ENCODE measurements at regions not wholly inside any gene's neighbourhood (a gene's known extent, or its start where the extent isn't known, plus 50 kb on each side); places are given as distances from the start of the nearest gene placed in this dataset.
"Not testable (repeated sequence)": the region's sequence is repeated elsewhere in the genome, so short reads cannot be mapped to it uniquely, and the experiment has no call there.

- H3K27me3 ChIP-seq (ENCODE audit: insufficient read depth, insufficient read length), result no peaks in the 10 kb centered on the region
- no peak for DNase-seq (ENCODE audit: low read depth, low spot score)
- no peaks in the 10 kb centered on the region for H3K36me3 ChIP-seq (ENCODE audit: insufficient read depth, insufficient read length, low read length)
- TF ChIP-seq SUZ12 (IDR thresholded peaks at IDR 0.05; ENCODE audit: extremely low read depth, insufficient read depth, insufficient read length) (no peak), ZNF274 (IDR thresholded peaks at IDR 0.05; ENCODE audit: low read depth, low read length) (no peak), YY1 (IDR thresholded peaks at IDR 0.05; ENCODE audit: insufficient read depth, insufficient read length) (no peak)
- H3K9me3 ChIP-seq (ENCODE audit: insufficient read depth, low read length), result peaks cover 4% of the 10 kb centered on the region; the same call in 1 of the 2 replicates
- no peak overlapping the region for H3K9ac ChIP-seq (ENCODE audit: insufficient read length, low read depth)
- H3K4me1 ChIP-seq (ENCODE audit: insufficient read depth, insufficient read length), result no peaks in the 10 kb centered on the region
- H3K4me3 ChIP-seq (ENCODE audit: insufficient read length, low read depth), result no peak overlapping the region
These were observed 194.8 kb downstream of the SHCBP1 start for GRCh38 chr16:46426336-46426735.

- H3K4me1 ChIP-seq (ENCODE audit: insufficient read depth, insufficient read length), result no peaks in the 10 kb centered on the region
- H3K27me3 ChIP-seq (ENCODE audit: insufficient read depth, insufficient read length), result no peaks in the 10 kb centered on the region
- H3K9me3 ChIP-seq (ENCODE audit: insufficient read depth, low read length), result peaks cover 20% of the 10 kb centered on the region
- H3K4me3 ChIP-seq (ENCODE audit: insufficient read length, low read depth), result no peak overlapping the region
- TF ChIP-seq ZNF274 (IDR thresholded peaks at IDR 0.05; ENCODE audit: low read depth, low read length), result no peak
- TF ChIP-seq YY1 (IDR thresholded peaks at IDR 0.05; ENCODE audit: insufficient read depth, insufficient read length), result no peak
- TF ChIP-seq SUZ12 (IDR thresholded peaks at IDR 0.05; ENCODE audit: extremely low read depth, insufficient read depth, insufficient read length), result no peak
- H3K9ac ChIP-seq (ENCODE audit: insufficient read length, low read depth), result no peak overlapping the region
- no peak for DNase-seq (ENCODE audit: low read depth, low spot score)
- H3K36me3 ChIP-seq (ENCODE audit: insufficient read depth, insufficient read length, low read length), result no peaks in the 10 kb centered on the region
These were observed 217.2 kb downstream of the SHCBP1 start for GRCh38 chr16:46404028-46404427.

GRCh38 chr16:46398559-46398958 lies 222.6 kb downstream of the SHCBP1 start:
- not testable (repeated sequence) for H3K4me1 ChIP-seq (ENCODE audit: insufficient read depth, insufficient read length); DNase-seq (ENCODE audit: low read depth, low spot score); H3K27me3 ChIP-seq (ENCODE audit: insufficient read depth, insufficient read length); H3K36me3 ChIP-seq (ENCODE audit: insufficient read depth, insufficient read length, low read length); H3K4me3 ChIP-seq (ENCODE audit: insufficient read length, low read depth); H3K9ac ChIP-seq (ENCODE audit: insufficient read length, low read depth); H3K9me3 ChIP-seq (ENCODE audit: insufficient read depth, low read length)

GRCh38 chr16:46396883-46397270 lies 224.3 kb downstream of the SHCBP1 start:
- H3K36me3 ChIP-seq (ENCODE audit: insufficient read depth, insufficient read length, low read length); H3K4me1 ChIP-seq (ENCODE audit: insufficient read depth, insufficient read length); H3K9me3 ChIP-seq (ENCODE audit: insufficient read depth, low read length); H3K27me3 ChIP-seq (ENCODE audit: insufficient read depth, insufficient read length); DNase-seq (ENCODE audit: low read depth, low spot score); H3K4me3 ChIP-seq (ENCODE audit: insufficient read length, low read depth); H3K9ac ChIP-seq (ENCODE audit: insufficient read length, low read depth): not testable (repeated sequence)

GRCh38 chr16:46396131-46396882 lies 224.9 kb downstream of the SHCBP1 start:
- H3K4me3 ChIP-seq (ENCODE audit: insufficient read length, low read depth); H3K36me3 ChIP-seq (ENCODE audit: insufficient read depth, insufficient read length, low read length); H3K4me1 ChIP-seq (ENCODE audit: insufficient read depth, insufficient read length); H3K9ac ChIP-seq (ENCODE audit: insufficient read length, low read depth); H3K27me3 ChIP-seq (ENCODE audit: insufficient read depth, insufficient read length); H3K9me3 ChIP-seq (ENCODE audit: insufficient read depth, low read length); DNase-seq (ENCODE audit: low read depth, low spot score): not testable (repeated sequence)

- H3K27me3 ChIP-seq (ENCODE audit: insufficient read depth, insufficient read length); H3K9me3 ChIP-seq (ENCODE audit: insufficient read depth, low read length); H3K36me3 ChIP-seq (ENCODE audit: insufficient read depth, insufficient read length, low read length); H3K9ac ChIP-seq (ENCODE audit: insufficient read length, low read depth); H3K4me3 ChIP-seq (ENCODE audit: insufficient read length, low read depth); H3K4me1 ChIP-seq (ENCODE audit: insufficient read depth, insufficient read length); DNase-seq (ENCODE audit: low read depth, low spot score): not testable (repeated sequence)
These were observed 225.7 kb downstream of the SHCBP1 start for GRCh38 chr16:46395391-46395921.

GRCh38 chr16:46394963-46395362 lies 226.2 kb downstream of the SHCBP1 start:
- not testable (repeated sequence) for H3K4me1 ChIP-seq (ENCODE audit: insufficient read depth, insufficient read length); H3K9ac ChIP-seq (ENCODE audit: insufficient read length, low read depth); DNase-seq (ENCODE audit: low read depth, low spot score); H3K36me3 ChIP-seq (ENCODE audit: insufficient read depth, insufficient read length, low read length); H3K9me3 ChIP-seq (ENCODE audit: insufficient read depth, low read length); H3K4me3 ChIP-seq (ENCODE audit: insufficient read length, low read depth); H3K27me3 ChIP-seq (ENCODE audit: insufficient read depth, insufficient read length)

- not testable (repeated sequence) for H3K27me3 ChIP-seq (ENCODE audit: insufficient read depth, insufficient read length); H3K9ac ChIP-seq (ENCODE audit: insufficient read length, low read depth); H3K4me1 ChIP-seq (ENCODE audit: insufficient read depth, insufficient read length); H3K4me3 ChIP-seq (ENCODE audit: insufficient read length, low read depth); DNase-seq (ENCODE audit: low read depth, low spot score); H3K36me3 ChIP-seq (ENCODE audit: insufficient read depth, insufficient read length, low read length)
- peaks cover 12% of the 10 kb centered on the region for H3K9me3 ChIP-seq (ENCODE audit: insufficient read depth, low read length)
These were observed 227.0 kb downstream of the SHCBP1 start for GRCh38 chr16:46394149-46394548.

- not testable (repeated sequence) for H3K4me1 ChIP-seq (ENCODE audit: insufficient read depth, insufficient read length); H3K36me3 ChIP-seq (ENCODE audit: insufficient read depth, insufficient read length, low read length); DNase-seq (ENCODE audit: low read depth, low spot score); H3K9ac ChIP-seq (ENCODE audit: insufficient read length, low read depth); H3K27me3 ChIP-seq (ENCODE audit: insufficient read depth, insufficient read length); H3K4me3 ChIP-seq (ENCODE audit: insufficient read length, low read depth)
- peaks cover 13% of the 10 kb centered on the region for H3K9me3 ChIP-seq (ENCODE audit: insufficient read depth, low read length)
These were observed 228.1 kb downstream of the SHCBP1 start for GRCh38 chr16:46392930-46393722.

GRCh38 chr16:46390660-46391462 lies 230.3 kb downstream of the SHCBP1 start:
- not testable (repeated sequence) for H3K27me3 ChIP-seq (ENCODE audit: insufficient read depth, insufficient read length); H3K4me1 ChIP-seq (ENCODE audit: insufficient read depth, insufficient read length); H3K36me3 ChIP-seq (ENCODE audit: insufficient read depth, insufficient read length, low read length); H3K4me3 ChIP-seq (ENCODE audit: insufficient read length, low read depth); DNase-seq (ENCODE audit: low read depth, low spot score); H3K9ac ChIP-seq (ENCODE audit: insufficient read length, low read depth)
- H3K9me3 ChIP-seq (ENCODE audit: insufficient read depth, low read length), result peaks cover 16% of the 10 kb centered on the region

Measured in NT2/D1 (cell line).